Endothelial cell of umbilical vein (primary cell): ENCODE measurements at regions not wholly inside any gene's neighbourhood (a gene's known extent, or its start where the extent isn't known, plus 50 kb on each side); places are given as distances from the start of the nearest gene placed in this dataset.

Experiments used
- BruUV-seq: library from RNA; stranded (reverse); fragments of 400-500 nt; replicated peaks from 2 replicates; lab custom pipeline; 2021; lab: Mats Ljungman, UMichigan
- CTCF ChIA-PET: fragments of 300-600, 350-600 bp; sonication (Branson Sonifier 250); formaldehyde crosslinking; loops from one replicate; lab custom pipeline; 2021; ENCODE audit warnings: antibody characterized with exemption, inconsistent platforms; lab: Charles Lee
- POLR2A ChIA-PET: fragments of 300-600, 350-600 bp; sonication (Branson Sonifier 250); formaldehyde crosslinking; loops from one replicate; lab custom pipeline; 2021; ENCODE audit warnings: antibody characterized with exemption, inconsistent platforms; lab: Charles Lee
- DNase-seq: peaks from one replicate; pipeline ENCODE4 v3.0.0-alpha.2; 2011; ENCODE audit warnings: low read depth, low spot score
- FAIRE-seq: peaks from 2 replicates; lab custom pipeline; 2011; peaks lifted over from hg19 to GRCh38; lab: Jason Lieb, UNC
- H2AFZ ChIP-seq: 2 replicates; pipeline ENCODE4 v1.6.0; 2012; ENCODE audit warnings: low read depth, low read length, control low read depth, inconsistent platforms
- H3K27ac ChIP-seq: 2 replicates; pipeline ENCODE4 v1.5.1; 2011; ENCODE audit warnings: low read depth, mild to moderate bottlenecking, control low read depth, low read length, moderate library complexity; ENCODE audit not compliant: insufficient read depth
- H3K27me3 ChIP-seq, 2 experiments: 2 replicates each; pipeline versions ENCODE4 v1.6.0 to v1.6.1; 2011; ENCODE audit warnings: low read length in 2 of 2, mixed read lengths in 1 of 2; ENCODE audit not compliant: control insufficient read depth in 2 of 2, insufficient read depth in 2 of 2
- H3K36me3 ChIP-seq, 2 experiments: 2 replicates in 1 of 2; 3 replicates in 1 of 2; pipeline ENCODE4 v1.5.1; 2011; ENCODE audit warnings: low read length in 2 of 2, mild to moderate bottlenecking in 1 of 2, moderate library complexity in 1 of 2; ENCODE audit not compliant: control insufficient read depth in 2 of 2, insufficient read depth in 2 of 2; ENCODE audit errors: extremely low read depth in 1 of 2
- H3K4me1 ChIP-seq: 3 replicates; pipeline ENCODE4 v1.5.1; 2011; ENCODE audit warnings: mild to moderate bottlenecking, low read length; ENCODE audit not compliant: control insufficient read depth, insufficient read depth; ENCODE audit errors: extremely low read depth
- H3K4me2 ChIP-seq: 2 replicates; pipeline ENCODE4 v1.6.1; 2011; ENCODE audit warnings: low read length, control low read depth, mixed read lengths; ENCODE audit not compliant: insufficient read depth
- H3K4me3 ChIP-seq, 3 experiments: fragments of 200-600 bp in 1 of 3; sonication (generic), shearing (Covaris generic) in 1 of 3; replicated peaks in 1 of 3; 2 replicates each; pipeline ENCODE4 v1.5.1; 2011 to 2016; ENCODE audit warnings: control low read depth in 3 of 3, low read length in 3 of 3, mild to moderate bottlenecking in 2 of 3, inconsistent platforms in 1 of 3, low read depth in 1 of 3, moderate library complexity in 1 of 3; ENCODE audit not compliant: insufficient read depth in 1 of 3
- H3K79me2 ChIP-seq: 2 replicates; pipeline ENCODE4 v1.6.0; 2012; ENCODE audit warnings: low read length, inconsistent platforms; ENCODE audit not compliant: control insufficient read depth, insufficient read depth
- H3K9ac ChIP-seq: replicated peaks from 2 replicates; pipeline ENCODE3; 2011; ENCODE audit warnings: low read length, control low read depth; ENCODE audit not compliant: insufficient read depth; ENCODE audit errors: extremely low read depth
- H3K9me1 ChIP-seq: replicated peaks from 3 replicates; pipeline ENCODE4 v1.6.0; 2011; ENCODE audit warnings: mild to moderate bottlenecking, low read length; ENCODE audit not compliant: control insufficient read depth, insufficient read depth; ENCODE audit errors: extremely low read depth
- H3K9me3 ChIP-seq: replicated peaks from 2 replicates; pipeline ENCODE4 v1.5.1; 2012; ENCODE audit warnings: low read length, inconsistent platforms; ENCODE audit not compliant: control insufficient read depth, insufficient read depth
- H4K20me1 ChIP-seq: replicated peaks from 2 replicates; pipeline ENCODE3; 2011; ENCODE audit warnings: mild to moderate bottlenecking, low read length; ENCODE audit not compliant: control insufficient read depth, insufficient read depth; ENCODE audit errors: extremely low read depth
- EZH2 ChIP-seq: IDR thresholded peaks from 2 replicates; pipeline ENCODE4 v1.6.1; 2012; ENCODE audit warnings: borderline replicate concordance, low read depth, mild to moderate bottlenecking, moderate library complexity, low read length, inconsistent platforms; ENCODE audit not compliant: severe bottlenecking
- FOS ChIP-seq: IDR thresholded peaks from 2 replicates; pipeline ENCODE4 v1.6.1; 2011; ENCODE audit warnings: mild to moderate bottlenecking, low read length, moderate library complexity, borderline replicate concordance; ENCODE audit not compliant: insufficient read depth
- GATA2 ChIP-seq: IDR thresholded peaks from 2 replicates; pipeline ENCODE4 v1.7.0; 2011; ENCODE audit warnings: low read depth, mild to moderate bottlenecking, moderate library complexity, mixed read lengths, low read length; ENCODE audit not compliant: insufficient read length, insufficient read depth
- JUN ChIP-seq: IDR thresholded peaks from 2 replicates; pipeline ENCODE4 v1.6.1; 2011; ENCODE audit warnings: borderline replicate concordance, low read depth; ENCODE audit not compliant: insufficient read length, insufficient read depth
- MYC ChIP-seq: IDR thresholded peaks from one replicate; pipeline ENCODE4 v1.6.1; 2011; ENCODE audit warnings: mild to moderate bottlenecking, low read depth, low read length
- POLR2A ChIP-seq: IDR thresholded peaks from 2 replicates; pipeline ENCODE4 v1.6.1; 2012; ENCODE audit warnings: low read depth, mild to moderate bottlenecking, control low read depth, low read length
- POLR2AphosphoS5 ChIP-seq: IDR thresholded peaks from 2 replicates; pipeline ENCODE4 v1.6.1; 2012; ENCODE audit warnings: low read depth, mild to moderate bottlenecking, control low read depth, low read length, moderate library complexity; ENCODE audit not compliant: insufficient read depth
- dilution Hi-C: fragments of 300-500 bp; cut with MboI; formaldehyde crosslinking; loops from one replicate; pipeline ENCODE4 v1.15.0; 2019; ENCODE audit warnings: low sequenced_read_pairs; ENCODE audit not compliant: extremely low pct_ligation_motif_present
- intact Hi-C: fragments of 100-400 bp; cut with micrococcal nuclease; formaldehyde crosslinking; loops from one replicate; pipeline ENCODE4 v1.10.0; 2022
- TF ChIP-seq, protein P1 (sequence below), 2 donors: IDR thresholded peaks; 1 replicate in 1 of 2; 2 replicates in 1 of 2; pipeline ENCODE4 v1.5.1; 2011; ENCODE audit warnings: low read length in 2 of 2, mild to moderate bottlenecking in 2 of 2, moderate library complexity in 2 of 2, control low read depth in 1 of 2, inconsistent platforms in 1 of 2, low read depth in 1 of 2; ENCODE audit not compliant: insufficient read depth in 1 of 2; ENCODE audit errors: extremely low read depth in 1 of 2
- TF ChIP-seq, protein P2 (sequence below): IDR thresholded peaks from 2 replicates; pipeline ENCODE4 v1.6.1; 2011; ENCODE audit not compliant: insufficient read depth, insufficient read length

DNA sequence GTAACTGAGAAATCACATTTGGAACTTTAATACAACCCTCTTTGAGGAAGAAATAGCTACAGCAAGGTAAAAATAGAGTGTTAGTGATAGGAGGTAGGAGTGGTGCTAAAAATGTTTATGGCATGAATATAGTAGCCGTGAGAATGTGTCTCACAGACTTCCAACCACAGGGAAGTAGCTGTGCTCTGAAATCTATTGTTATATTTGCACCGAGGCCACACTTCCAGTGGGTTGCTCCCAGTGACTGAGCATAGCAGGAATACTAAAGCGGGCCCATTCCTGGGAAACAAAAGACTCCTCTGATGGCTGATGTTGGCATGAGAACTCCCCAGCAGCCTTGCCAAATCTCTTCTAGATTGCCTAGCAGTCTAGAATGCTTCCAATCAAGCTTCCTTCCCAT is 174.1 kb upstream of the PLXNC1 start:
- no peaks in the 10 kb centered on the region for H4K20me1 ChIP-seq
- no peak for DNase-seq
- no peaks in the 10 kb centered on the region for H3K9me3 ChIP-seq
- H3K36me3 ChIP-seq, result no peaks in the 10 kb centered on the region
- dilution Hi-C loops, result no loop called here
- H3K27ac ChIP-seq, result no peak overlapping the region
- H3K79me2 ChIP-seq, result no peaks in the 10 kb centered on the region
- no peak overlapping the region for H3K9ac ChIP-seq
- no peak overlapping the region for H3K4me3 ChIP-seq
- peaks cover 0 to 2% of the 10 kb centered on the region in 2 experiments for H3K27me3 ChIP-seq
- ChIA-PET POLR2A (no interaction called here), CTCF (interaction anchor here (1.2 to 3.1 kb wide), 3 partner anchors 127 to 471 kb away, joined by 3 to 13 read pairs (median 8); no protein-coding TSS in a partner anchor)
- no peak for FAIRE-seq
- intact Hi-C loops, result no loop called here
- no TSS peak for BruUV-seq
- H3K4me2 ChIP-seq, result no peak overlapping the region
- no peaks in the 10 kb centered on the region for H3K4me1 ChIP-seq
- no peak overlapping the region for H2AFZ ChIP-seq
- TF ChIP-seq POLR2AphosphoS5 (no peak), POLR2A (no peak), GATA2 (no peak), EZH2 (no peak), JUN (no peak), FOS (no peak), MYC (no peak)
- TF ChIP-seq, protein P1, sequence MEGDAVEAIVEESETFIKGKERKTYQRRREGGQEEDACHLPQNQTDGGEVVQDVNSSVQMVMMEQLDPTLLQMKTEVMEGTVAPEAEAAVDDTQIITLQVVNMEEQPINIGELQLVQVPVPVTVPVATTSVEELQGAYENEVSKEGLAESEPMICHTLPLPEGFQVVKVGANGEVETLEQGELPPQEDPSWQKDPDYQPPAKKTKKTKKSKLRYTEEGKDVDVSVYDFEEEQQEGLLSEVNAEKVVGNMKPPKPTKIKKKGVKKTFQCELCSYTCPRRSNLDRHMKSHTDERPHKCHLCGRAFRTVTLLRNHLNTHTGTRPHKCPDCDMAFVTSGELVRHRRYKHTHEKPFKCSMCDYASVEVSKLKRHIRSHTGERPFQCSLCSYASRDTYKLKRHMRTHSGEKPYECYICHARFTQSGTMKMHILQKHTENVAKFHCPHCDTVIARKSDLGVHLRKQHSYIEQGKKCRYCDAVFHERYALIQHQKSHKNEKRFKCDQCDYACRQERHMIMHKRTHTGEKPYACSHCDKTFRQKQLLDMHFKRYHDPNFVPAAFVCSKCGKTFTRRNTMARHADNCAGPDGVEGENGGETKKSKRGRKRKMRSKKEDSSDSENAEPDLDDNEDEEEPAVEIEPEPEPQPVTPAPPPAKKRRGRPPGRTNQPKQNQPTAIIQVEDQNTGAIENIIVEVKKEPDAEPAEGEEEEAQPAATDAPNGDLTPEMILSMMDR (IDR thresholded peaks at IDR 0.05; ENCODE audit: extremely low read depth in 1 of 2, insufficient read depth in 1 of 2, low read depth in 1 of 2, low read length in 2 of 2), result no peak
- TF ChIP-seq, protein P2, sequence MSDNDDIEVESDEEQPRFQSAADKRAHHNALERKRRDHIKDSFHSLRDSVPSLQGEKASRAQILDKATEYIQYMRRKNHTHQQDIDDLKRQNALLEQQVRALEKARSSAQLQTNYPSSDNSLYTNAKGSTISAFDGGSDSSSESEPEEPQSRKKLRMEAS, result no peak
- no peaks in the 10 kb centered on the region for H3K9me1 ChIP-seq
